GM12878 (cell line): ENCODE measurements at regions not wholly inside any gene's neighbourhood (a gene's known extent, or its start where the extent isn't known, plus 50 kb on each side); places are given as distances from the start of the nearest gene placed in this dataset.

ENCODE experiments used
- ATAC-seq: fragments of 200-7000 bp; cut with Tn5 transposase; 3 replicates; pipeline ENCODE4 v1.9.1; 2020; ENCODE audit warnings: mild to moderate bottlenecking, moderate library complexity
- BruUV-seq: library from RNA; stranded (reverse); fragments of 400-500 nt; replicated peaks from 2 replicates; lab custom pipeline; 2021; lab: Mats Ljungman, UMichigan
- CTCF ChIA-PET: fragments of 300-600 bp; sonication (Branson Sonifier 250); formaldehyde crosslinking; extraction: SDS; loops from one replicate; lab custom pipeline; 2021; ENCODE audit warnings: inconsistent platforms; lab: Yijun Ruan, JAX
- POLR2A ChIA-PET: fragments of 350-600 bp; formaldehyde crosslinking; extraction: SDS; loops from one replicate; lab custom pipeline; 2021; ENCODE audit warnings: inconsistent platforms; lab: Charles Lee
- RAD21 ChIA-PET: fragments of 300-600 bp; sonication (Branson Sonifier 250); formaldehyde crosslinking; loops from one replicate; lab custom pipeline; 2023; ENCODE audit warnings: antibody characterized with exemption; ENCODE audit not compliant: unreplicated experiment; lab: Charles Lee
- SMC1A ChIA-PET: fragments of 300-600 bp; sonication (Branson Sonifier 250); formaldehyde crosslinking; loops from one replicate; lab custom pipeline; 2023; ENCODE audit not compliant: unreplicated experiment, uncharacterized antibody; lab: Charles Lee
- DNase-seq: peaks from one replicate; pipeline ENCODE4 v3.0.0-alpha.2; 2011; ENCODE audit warnings: low read depth, low spot score
- FAIRE-seq: peaks from 3 replicates; lab custom pipeline; 2011; peaks lifted over from hg19 to GRCh38; lab: Jason Lieb, UNC
- H2AFZ ChIP-seq: 2 replicates; pipeline ENCODE4 v1.6.0; 2011; ENCODE audit warnings: low read depth, low read length, control low read depth; ENCODE audit not compliant: control insufficient read depth
- H3K27ac ChIP-seq: 2 replicates; pipeline ENCODE4 v1.5.1; 2011; ENCODE audit warnings: control low read depth; ENCODE audit not compliant: control insufficient read depth, insufficient read depth
- H3K27me3 ChIP-seq, 2 experiments: replicated peaks in 1 of 2; 2 replicates each; pipeline versions ENCODE4 v1.6.0 to v1.6.1; 2011; ENCODE audit warnings: low read length in 1 of 2; ENCODE audit not compliant: control insufficient read depth in 2 of 2, insufficient read depth in 2 of 2
- H3K36me3 ChIP-seq, 2 experiments: 2 replicates each; pipeline ENCODE4 v1.5.1; 2011; ENCODE audit warnings: low read length in 1 of 2; ENCODE audit not compliant: control insufficient read depth in 2 of 2, insufficient read depth in 2 of 2
- H3K4me1 ChIP-seq: 2 replicates; pipeline ENCODE4 v1.6.1; 2011; ENCODE audit warnings: mild to moderate bottlenecking, low read length, moderate library complexity, mixed read lengths; ENCODE audit not compliant: control insufficient read depth, insufficient read depth
- H3K4me2 ChIP-seq: 2 replicates; pipeline ENCODE4 v1.6.0; 2011; ENCODE audit warnings: control low read depth; ENCODE audit not compliant: control insufficient read depth, insufficient read depth
- H3K4me3 ChIP-seq: fragments of 200-600 bp; sonication (generic); 2 replicates; pipeline ENCODE4 v1.5.1; 2016
- H3K79me2 ChIP-seq: 2 replicates; pipeline ENCODE4 v1.6.0; 2011; ENCODE audit warnings: low read length; ENCODE audit not compliant: control insufficient read depth, insufficient read depth
- H3K9ac ChIP-seq: 2 replicates; pipeline ENCODE4 v1.8.0; 2011; ENCODE audit warnings: low read length, control low read depth, mixed read lengths; ENCODE audit not compliant: control insufficient read depth, insufficient read depth
- H3K9me3 ChIP-seq: replicated peaks from 3 replicates; pipeline ENCODE4 v1.5.1; 2011; ENCODE audit warnings: mild to moderate bottlenecking, low read length; ENCODE audit not compliant: control insufficient read depth, insufficient read depth
- H4K20me1 ChIP-seq: 2 replicates; pipeline ENCODE4 v1.6.0; 2011; ENCODE audit not compliant: control insufficient read depth, insufficient read depth
- ASH2L ChIP-seq: fragments of 300-600, 200-600 bp; sonication (generic); IDR thresholded peaks from 2 replicates; pipeline ENCODE4 v1.6.1; 2017; ENCODE audit warnings: low read depth, mild to moderate bottlenecking, borderline replicate concordance
- BACH1 ChIP-seq: fragments of 450-650 bp; IDR thresholded peaks from 2 replicates; pipeline ENCODE4 v1.6.1; 2017; ENCODE audit warnings: mild to moderate bottlenecking, borderline replicate concordance
- BCL11A ChIP-seq: IDR thresholded peaks from 2 replicates; pipeline ENCODE4 v1.6.1; 2011; ENCODE audit warnings: low read depth, low read length
- CBX5 ChIP-seq: sonication (generic); IDR thresholded peaks from 2 replicates; pipeline ENCODE4 v1.6.1; 2016; ENCODE audit warnings: low read depth, moderate library complexity, mild to moderate bottlenecking, inconsistent platforms
- EGR1 ChIP-seq, 2 experiments: IDR thresholded peaks; 1 replicate in 1 of 2; 2 replicates in 1 of 2; pipeline ENCODE4 v1.6.1; 2011 to 2012; ENCODE audit warnings: low read depth in 2 of 2, low read length in 2 of 2, borderline replicate concordance in 1 of 2, mild to moderate bottlenecking in 1 of 2, moderate library complexity in 1 of 2
- GATAD2B ChIP-seq: fragments of 450-650 bp; conservative IDR thresholded peaks from 2 replicates; pipeline ENCODE4 v1.6.1; 2017; ENCODE audit warnings: low read depth, mild to moderate bottlenecking, moderate library complexity
- MYB ChIP-seq: fragments of 150-350 bp; IDR thresholded peaks from 2 replicates; pipeline ENCODE4 v1.6.1; 2014; ENCODE audit warnings: mild to moderate bottlenecking, low read depth, low read length, borderline replicate concordance
- NFYB ChIP-seq: IDR thresholded peaks from 2 replicates; pipeline ENCODE4 v1.6.1; 2011; ENCODE audit warnings: low read depth, mild to moderate bottlenecking, low read length, improper control_type of control experiment, moderate library complexity; ENCODE audit not compliant: insufficient read depth
- POLR2AphosphoS5 ChIP-seq: IDR thresholded peaks from 2 replicates; pipeline ENCODE4 v1.6.1; 2011; ENCODE audit warnings: mild to moderate bottlenecking, low read length, inconsistent platforms
- SMAD5 ChIP-seq: IDR thresholded peaks from 2 replicates; pipeline ENCODE4 v1.6.1; 2016; ENCODE audit warnings: antibody characterized with exemption, low read depth
- SMARCA5 ChIP-seq: fragments of 450-650 bp; IDR thresholded peaks from 2 replicates; pipeline ENCODE4 v1.6.1; 2017; ENCODE audit warnings: mild to moderate bottlenecking
- STAT3 ChIP-seq: IDR thresholded peaks from 2 replicates; pipeline ENCODE4 v1.6.1; 2011; ENCODE audit warnings: low read depth, low read length, improper control_type of control experiment
- ZNF274 ChIP-seq: IDR thresholded peaks from one replicate; pipeline ENCODE4 v1.8.0; 2011; ENCODE audit not compliant: insufficient read length, insufficient read depth
- WGBS: methylation state at CpG from one replicate; pipeline ENCODE4 v1.1.6; 2016; ENCODE audit warnings: low lambda C conversion rate; ENCODE audit not compliant: insufficient replicate concordance, insufficient coverage; ENCODE audit errors: missing lambda C conversion rate; 5-methylcytosine and 5-hydroxymethylcytosine counted together
- in situ Hi-C: fragments of 300-500 bp; cut with MboI; formaldehyde crosslinking; loops from 9 replicates; pipeline ENCODE4 v1.14.3; 2018; ENCODE audit warnings: mixed read lengths
- intact Hi-C: fragments of 100-400 bp; cut with micrococcal nuclease; formaldehyde crosslinking; loops from one replicate; pipeline ENCODE4 v1.14.2; 2022; ENCODE audit not compliant: unreplicated experiment
- TF ChIP-seq, protein P1 (sequence below): fragments of 450-650 bp; IDR thresholded peaks from 2 replicates; pipeline ENCODE4 v1.6.1; 2017; ENCODE audit warnings: mild to moderate bottlenecking
- TF ChIP-seq, protein P2 (sequence below): IDR thresholded peaks from 2 replicates; pipeline ENCODE4 v1.6.1; 2012; ENCODE audit warnings: low read length, inconsistent platforms
- TF ChIP-seq, protein P3 (sequence below): fragments of 450-650 bp; IDR thresholded peaks from 2 replicates; pipeline ENCODE4 v1.6.1; 2017; ENCODE audit warnings: borderline replicate concordance

DNA sequence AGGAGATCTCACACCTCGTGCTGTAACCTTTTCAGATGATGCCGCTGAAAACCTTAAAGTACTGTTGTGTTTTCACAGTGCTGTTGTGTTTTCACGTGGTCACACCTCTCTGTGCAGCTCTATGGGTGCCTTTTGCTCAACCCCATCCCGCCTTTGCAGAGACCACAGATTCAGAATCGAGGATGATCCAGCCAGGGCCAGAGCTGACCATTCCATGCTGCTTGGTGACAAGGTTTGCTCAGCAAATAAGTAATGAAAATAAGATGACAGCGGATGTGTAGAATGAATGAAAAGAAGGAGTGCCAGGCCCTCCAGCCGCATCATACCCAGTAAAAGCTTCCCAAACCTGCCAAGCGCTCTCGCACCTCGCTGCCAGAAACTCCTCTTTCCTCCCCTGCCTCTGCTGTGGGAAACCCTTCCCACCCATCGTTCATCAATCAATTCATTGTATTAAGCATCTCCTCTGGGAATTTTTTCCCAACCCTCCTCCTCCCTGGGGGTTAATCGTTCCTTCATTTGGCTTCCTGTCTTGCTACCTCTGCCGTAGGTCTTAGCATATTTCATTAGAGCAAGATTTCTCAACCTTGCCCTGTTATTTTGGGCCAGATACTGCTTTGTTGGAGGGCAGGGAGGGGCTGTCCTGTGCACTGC, 93.4 kb upstream of the CRHR1 start:
- FAIRE-seq (no peak), DNase-seq (no peak)
- no TSS peak for BruUV-seq
- POLR2A ChIA-PET, result no interaction called here
- no peaks in the 10 kb centered on the region; the same call in 1 of the 2 replicates for H4K20me1 ChIP-seq
- H3K27me3 ChIP-seq, result peaks cover 5 to 6% of the 10 kb centered on the region in 2 experiments; a peak in 3 of 4 replicates
- 34% methylated on average over 13 of the region's 13 CpGs for WGBS
- SMC1A ChIA-PET, result no interaction called here
- no peaks in the 10 kb centered on the region for H3K4me1 ChIP-seq
- CTCF ChIA-PET, result no interaction called here
- no peak overlapping the region for H3K4me3 ChIP-seq
- RAD21 ChIA-PET, result no interaction called here
- intact Hi-C loops (no loop called here), in situ Hi-C loops (no loop called here)
- no peak overlapping the region for H2AFZ ChIP-seq
- H3K79me2 ChIP-seq, result no peaks in the 10 kb centered on the region
- TF ChIP-seq CBX5, result no peak
- no peak for TF ChIP-seq BACH1
- TF ChIP-seq ASH2L, result no peak
- TF ChIP-seq, protein P1, sequence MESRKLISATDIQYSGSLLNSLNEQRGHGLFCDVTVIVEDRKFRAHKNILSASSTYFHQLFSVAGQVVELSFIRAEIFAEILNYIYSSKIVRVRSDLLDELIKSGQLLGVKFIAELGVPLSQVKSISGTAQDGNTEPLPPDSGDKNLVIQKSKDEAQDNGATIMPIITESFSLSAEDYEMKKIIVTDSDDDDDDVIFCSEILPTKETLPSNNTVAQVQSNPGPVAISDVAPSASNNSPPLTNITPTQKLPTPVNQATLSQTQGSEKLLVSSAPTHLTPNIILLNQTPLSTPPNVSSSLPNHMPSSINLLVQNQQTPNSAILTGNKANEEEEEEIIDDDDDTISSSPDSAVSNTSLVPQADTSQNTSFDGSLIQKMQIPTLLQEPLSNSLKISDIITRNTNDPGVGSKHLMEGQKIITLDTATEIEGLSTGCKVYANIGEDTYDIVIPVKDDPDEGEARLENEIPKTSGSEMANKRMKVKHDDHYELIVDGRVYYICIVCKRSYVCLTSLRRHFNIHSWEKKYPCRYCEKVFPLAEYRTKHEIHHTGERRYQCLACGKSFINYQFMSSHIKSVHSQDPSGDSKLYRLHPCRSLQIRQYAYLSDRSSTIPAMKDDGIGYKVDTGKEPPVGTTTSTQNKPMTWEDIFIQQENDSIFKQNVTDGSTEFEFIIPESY, result no peak
- no peak for TF ChIP-seq NFYB
- TF ChIP-seq, protein P2, sequence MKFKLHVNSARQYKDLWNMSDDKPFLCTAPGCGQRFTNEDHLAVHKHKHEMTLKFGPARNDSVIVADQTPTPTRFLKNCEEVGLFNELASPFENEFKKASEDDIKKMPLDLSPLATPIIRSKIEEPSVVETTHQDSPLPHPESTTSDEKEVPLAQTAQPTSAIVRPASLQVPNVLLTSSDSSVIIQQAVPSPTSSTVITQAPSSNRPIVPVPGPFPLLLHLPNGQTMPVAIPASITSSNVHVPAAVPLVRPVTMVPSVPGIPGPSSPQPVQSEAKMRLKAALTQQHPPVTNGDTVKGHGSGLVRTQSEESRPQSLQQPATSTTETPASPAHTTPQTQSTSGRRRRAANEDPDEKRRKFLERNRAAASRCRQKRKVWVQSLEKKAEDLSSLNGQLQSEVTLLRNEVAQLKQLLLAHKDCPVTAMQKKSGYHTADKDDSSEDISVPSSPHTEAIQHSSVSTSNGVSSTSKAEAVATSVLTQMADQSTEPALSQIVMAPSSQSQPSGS, result no peak
- TF ChIP-seq MYB, result no peak
- no peak for TF ChIP-seq BCL11A
- no peak for TF ChIP-seq SMARCA5
- no peak for TF ChIP-seq STAT3
- TF ChIP-seq, protein P3, sequence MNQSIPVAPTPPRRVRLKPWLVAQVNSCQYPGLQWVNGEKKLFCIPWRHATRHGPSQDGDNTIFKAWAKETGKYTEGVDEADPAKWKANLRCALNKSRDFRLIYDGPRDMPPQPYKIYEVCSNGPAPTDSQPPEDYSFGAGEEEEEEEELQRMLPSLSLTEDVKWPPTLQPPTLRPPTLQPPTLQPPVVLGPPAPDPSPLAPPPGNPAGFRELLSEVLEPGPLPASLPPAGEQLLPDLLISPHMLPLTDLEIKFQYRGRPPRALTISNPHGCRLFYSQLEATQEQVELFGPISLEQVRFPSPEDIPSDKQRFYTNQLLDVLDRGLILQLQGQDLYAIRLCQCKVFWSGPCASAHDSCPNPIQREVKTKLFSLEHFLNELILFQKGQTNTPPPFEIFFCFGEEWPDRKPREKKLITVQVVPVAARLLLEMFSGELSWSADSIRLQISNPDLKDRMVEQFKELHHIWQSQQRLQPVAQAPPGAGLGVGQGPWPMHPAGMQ, result no peak
- no peak for TF ChIP-seq GATAD2B
- no peak for TF ChIP-seq EGR1 (IDR thresholded peaks at IDR 0.05; ENCODE audit: borderline replicate concordance in 1 of 2, low read depth in 2 of 2, low read length in 2 of 2)
- no peak for TF ChIP-seq ZNF274
- no peak for TF ChIP-seq POLR2AphosphoS5
- TF ChIP-seq SMAD5, result no peak
- TF ChIP-seq, all 136 proteins: peak for 0
- ATAC-seq, result no peak
- no peaks in the 10 kb centered on the region for H3K36me3 ChIP-seq
- no peaks in the 10 kb centered on the region for H3K9me3 ChIP-seq
- H3K4me2 ChIP-seq, result no peak overlapping the region
- no peak overlapping the region for H3K9ac ChIP-seq
- no peak overlapping the region for H3K27ac ChIP-seq
